Right renal cortex interstitium (tissue), 3 donors: ENCODE measurements at regions not wholly inside any gene's neighbourhood (a gene's known extent, or its start where the extent isn't known, plus 50 kb on each side); places are given as distances from the start of the nearest gene placed in this dataset.

Experiments used
- DNase-seq, 3 donors: peaks; one replicate each; pipeline ENCODE4 v3.0.0-alpha.2; 2013; ENCODE audit warnings: low read depth in 3 of 3, low spot score in 2 of 3

GRCh38 chr2:34660741-34661140 lies 1061.6 kb upstream of the FAM98A start:
- DNase-seq, result no peak

GRCh38 chr2:34656632-34657031 lies 1057.5 kb upstream of the FAM98A start:
- DNase-seq, result no peak

GRCh38 chr2:34652636-34653035 lies 1053.5 kb upstream of the FAM98A start:
- DNase-seq, result peak in 2 of 3 donors; percentile 6 to 29

- no peak for DNase-seq
These were observed 1047.8 kb upstream of the FAM98A start for GRCh38 chr2:34646901-34647300.

GRCh38 chr2:34632327-34632726 lies 1033.2 kb upstream of the FAM98A start:
- no peak for DNase-seq

GRCh38 chr2:34627003-34627402 lies 1027.9 kb upstream of the FAM98A start:
- peak; percentile 31 to 57 (median 39) for DNase-seq

GRCh38 chr2:34604164-34604563 lies 1005.1 kb upstream of the FAM98A start:
- DNase-seq, result no peak

- DNase-seq, result no peak
These were observed 1003.2 kb upstream of the FAM98A start for GRCh38 chr2:34602262-34602661.

- no peak for DNase-seq
These were observed 1002.5 kb upstream of the FAM98A start for GRCh38 chr2:34601561-34601960.

- no peak for DNase-seq
These were observed 979.5 kb upstream of the FAM98A start for GRCh38 chr2:34578641-34579040.

GRCh38 chr2:34570266-34570872 lies 971.3 kb upstream of the FAM98A start:
- DNase-seq, result peak in 1 of 3 donors; percentile 6

- no peak for DNase-seq
These were observed 968.0 kb upstream of the FAM98A start for GRCh38 chr2:34567128-34567527.

- no peak for DNase-seq
These were observed 953.2 kb upstream of the FAM98A start for GRCh38 chr2:34552337-34552736.

- DNase-seq, result no peak
These were observed 950.7 kb upstream of the FAM98A start for GRCh38 chr2:34549710-34550345.

- no peak for DNase-seq
These were observed 948.8 kb upstream of the FAM98A start for GRCh38 chr2:34547900-34548299.

- no peak for DNase-seq
These were observed 948.2 kb upstream of the FAM98A start for GRCh38 chr2:34547340-34547739.

GRCh38 chr2:34545486-34546136 lies 946.5 kb upstream of the FAM98A start:
- DNase-seq, result no peak

- DNase-seq, result no peak
These were observed 935.7 kb upstream of the FAM98A start for GRCh38 chr2:34534761-34535160.

- DNase-seq, result no peak
These were observed 935.2 kb upstream of the FAM98A start for GRCh38 chr2:34534341-34534740.

- no peak for DNase-seq
These were observed 934.6 kb upstream of the FAM98A start for GRCh38 chr2:34533585-34534183.

- DNase-seq, result no peak
These were observed 930.9 kb upstream of the FAM98A start for GRCh38 chr2:34529965-34530364.
